IMR-90 (cell line): ENCODE measurements at regions not wholly inside any gene's neighbourhood (a gene's known extent, or its start where the extent isn't known, plus 50 kb on each side); places are given as distances from the start of the nearest gene placed in this dataset.
A peak's percentile ranks its signal among the peaks of the same experiment; 100 is the strongest.

Experiments used
- ATAC-seq: fragments of 200-7000 bp; cut with Tn5 transposase; 2 replicates; pipeline ENCODE4 v1.9.1; 2020; ENCODE audit warnings: low read depth, mild to moderate bottlenecking, moderate library complexity
- BruUV-seq: library from RNA; stranded (reverse); fragments of 400-500 nt; replicated peaks from 2 replicates; lab custom pipeline; 2021; lab: Mats Ljungman, UMichigan
- CTCF ChIA-PET: fragments of 300-600 bp; formaldehyde crosslinking; extraction: SDS; loops from one replicate; lab custom pipeline; 2021; ENCODE audit warnings: antibody characterized with exemption; lab: Yijun Ruan, JAX
- POLR2A ChIA-PET: fragments of 300-600 bp; sonication (Branson Sonifier 250); formaldehyde crosslinking; loops from one replicate; lab custom pipeline; 2022; ENCODE audit warnings: antibody characterized with exemption; ENCODE audit not compliant: unreplicated experiment; lab: Charles Lee
- DNase-seq: peaks from one replicate; pipeline ENCODE4 v3.0.0; 2013
- H2AFZ ChIP-seq: replicated peaks from 2 replicates; pipeline ENCODE3; 2013; ENCODE audit warnings: low read length, mild to moderate bottlenecking; ENCODE audit not compliant: poor library complexity
- H2AK5ac ChIP-seq: 2 replicates; pipeline ENCODE4 v1.6.1; 2013; ENCODE audit warnings: low read depth, low read length, inconsistent platforms
- H2AK9ac ChIP-seq: replicated peaks from 2 replicates; pipeline ENCODE3; 2013; ENCODE audit warnings: mild to moderate bottlenecking, low read depth, low read length, moderate library complexity; ENCODE audit not compliant: poor library complexity
- H2BK120ac ChIP-seq: 2 replicates; pipeline ENCODE4 v1.6.1; 2013; ENCODE audit warnings: low read depth, low read length, inconsistent platforms
- H2BK15ac ChIP-seq: 3 replicates; pipeline ENCODE4 v1.6.1; 2013; ENCODE audit warnings: low read depth, low read length, inconsistent platforms
- H2BK20ac ChIP-seq: 2 replicates; pipeline ENCODE4 v1.6.1; 2013; ENCODE audit warnings: low read depth, mild to moderate bottlenecking, inconsistent platforms, low read length, moderate library complexity
- H2BK5ac ChIP-seq: 2 replicates; pipeline ENCODE4 v1.6.1; 2013; ENCODE audit warnings: mild to moderate bottlenecking, low read depth, low read length, inconsistent platforms; ENCODE audit not compliant: poor library complexity, severe bottlenecking
- H3K14ac ChIP-seq: replicated peaks from 2 replicates; pipeline ENCODE4 v1.6.1; 2013; ENCODE audit warnings: low read depth, low read length, inconsistent platforms
- H3K18ac ChIP-seq: 2 replicates; pipeline ENCODE4 v1.6.1; 2013; ENCODE audit warnings: low read depth, low read length, control low read depth
- H3K23ac ChIP-seq: 2 replicates; pipeline ENCODE4 v1.6.1; 2013; ENCODE audit warnings: low read depth, low read length, inconsistent platforms
- H3K27ac ChIP-seq: 2 replicates; pipeline ENCODE4 v1.5.1; 2013; ENCODE audit warnings: mild to moderate bottlenecking, control low read depth, low read length; ENCODE audit not compliant: insufficient read depth
- H3K27me3 ChIP-seq: 2 replicates; pipeline ENCODE4 v1.6.1; 2013; ENCODE audit warnings: low read length; ENCODE audit not compliant: control insufficient read depth, insufficient read depth
- H3K36me3 ChIP-seq: 2 replicates; pipeline ENCODE4 v1.6.1; 2013; ENCODE audit warnings: low read length, mixed read lengths; ENCODE audit not compliant: control insufficient read depth, insufficient read depth
- H3K4ac ChIP-seq: 2 replicates; pipeline ENCODE4 v1.6.1; 2013; ENCODE audit warnings: low read depth, low read length, inconsistent platforms
- H3K4me1 ChIP-seq: 2 replicates; pipeline ENCODE4 v1.6.1; 2013; ENCODE audit warnings: low read length, mixed read lengths; ENCODE audit not compliant: control insufficient read depth, insufficient read depth
- H3K4me2 ChIP-seq: 2 replicates; pipeline ENCODE4 v1.6.1; 2013; ENCODE audit warnings: low read depth, mild to moderate bottlenecking, control low read depth, low read length, moderate library complexity
- H3K4me3 ChIP-seq: 2 replicates; pipeline ENCODE4 v1.5.1; 2013; ENCODE audit warnings: low read depth, mild to moderate bottlenecking, control low read depth, low read length, moderate library complexity; ENCODE audit not compliant: insufficient read depth
- H3K56ac ChIP-seq: 2 replicates; pipeline ENCODE4 v1.6.1; 2013; ENCODE audit warnings: low read length, inconsistent platforms; ENCODE audit not compliant: insufficient read depth; ENCODE audit errors: extremely low read depth
- H3K79me1 ChIP-seq, 2 experiments: 2 replicates each; pipeline ENCODE4 v1.6.1; 2013; ENCODE audit warnings: low read length in 2 of 2, inconsistent platforms in 1 of 2, low read depth in 1 of 2
- H3K9ac ChIP-seq: 2 replicates; pipeline ENCODE4 v1.6.1; 2013; ENCODE audit warnings: low read depth, low read length, control low read depth
- H3K9me1 ChIP-seq: 2 replicates; pipeline ENCODE4 v1.6.1; 2013; ENCODE audit warnings: low read length, inconsistent platforms; ENCODE audit not compliant: insufficient read depth
- H3K9me3 ChIP-seq: 2 replicates; pipeline ENCODE4 v1.6.1; 2013; ENCODE audit warnings: low read length; ENCODE audit not compliant: control insufficient read depth, insufficient read depth
- H4K20me1 ChIP-seq: 2 replicates; pipeline ENCODE4 v1.6.1; 2013; ENCODE audit warnings: low read length, inconsistent platforms; ENCODE audit not compliant: insufficient read depth
- H4K5ac ChIP-seq: 2 replicates; pipeline ENCODE4 v1.6.1; 2013; ENCODE audit warnings: mild to moderate bottlenecking, low read depth, low read length, control low read depth
- H4K8ac ChIP-seq, 2 experiments: 2 replicates each; pipeline ENCODE4 v1.6.1; 2013; ENCODE audit warnings: low read depth in 2 of 2, low read length in 2 of 2, control low read depth in 1 of 2, inconsistent platforms in 1 of 2
- H4K91ac ChIP-seq: 2 replicates; pipeline ENCODE4 v1.6.1; 2013; ENCODE audit warnings: low read depth, low read length, inconsistent platforms; ENCODE audit not compliant: insufficient read depth
- BHLHE40 ChIP-seq: fragments of 150-350 bp; IDR thresholded peaks from 2 replicates; pipeline ENCODE4 v1.6.1; 2016; ENCODE audit warnings: mild to moderate bottlenecking, low read depth, low read length
- CEBPB ChIP-seq: IDR thresholded peaks from 2 replicates; pipeline ENCODE4 v1.6.1; 2012; ENCODE audit warnings: low read depth, low read length, improper control_type of control experiment
- CHD1 ChIP-seq: IDR thresholded peaks from 2 replicates; pipeline ENCODE4 v1.6.1; 2012; ENCODE audit warnings: low read depth, low read length, improper control_type of control experiment
- CTCF ChIP-seq: conservative IDR thresholded peaks from 2 replicates; pipeline ENCODE4 v1.5.1; 2012; ENCODE audit warnings: mild to moderate bottlenecking, low read depth, low read length, improper control_type of control experiment
- ELK1 ChIP-seq: fragments of 150-350 bp; IDR thresholded peaks from 2 replicates; pipeline ENCODE4 v1.6.1; 2016; ENCODE audit warnings: low read depth, mild to moderate bottlenecking, low read length, moderate library complexity, borderline replicate concordance
- FOS ChIP-seq: fragments of 150-350 bp; IDR thresholded peaks from 2 replicates; pipeline ENCODE4 v1.6.1; 2016; ENCODE audit warnings: low read depth, low read length
- MAFK ChIP-seq: IDR thresholded peaks from 2 replicates; pipeline ENCODE4 v1.6.1; 2012; ENCODE audit warnings: low read depth, low read length, improper control_type of control experiment
- MAZ ChIP-seq: IDR thresholded peaks from 2 replicates; pipeline ENCODE4 v1.6.1; 2012; ENCODE audit warnings: low read depth, mild to moderate bottlenecking, low read length, improper control_type of control experiment, moderate library complexity, borderline replicate concordance
- MXI1 ChIP-seq: IDR thresholded peaks from 2 replicates; pipeline ENCODE4 v1.6.1; 2012; ENCODE audit warnings: low read depth, mild to moderate bottlenecking, low read length, moderate library complexity, borderline replicate concordance
- NFE2L2 ChIP-seq: fragments of 150-350 bp; IDR thresholded peaks from 2 replicates; pipeline ENCODE4 v1.6.1; 2016; ENCODE audit warnings: low read depth, mild to moderate bottlenecking, low read length
- POLR2A ChIP-seq: IDR thresholded peaks from 2 replicates; pipeline ENCODE4 v1.6.1; 2012; ENCODE audit warnings: mild to moderate bottlenecking, low read depth, low read length
- RAD21 ChIP-seq: IDR thresholded peaks from 2 replicates; pipeline ENCODE4 v1.6.1; 2012; ENCODE audit warnings: low read length, improper control_type of control experiment
- RCOR1 ChIP-seq: IDR thresholded peaks from 2 replicates; pipeline ENCODE4 v1.6.1; 2012; ENCODE audit warnings: mild to moderate bottlenecking, low read length, improper control_type of control experiment; ENCODE audit not compliant: insufficient replicate concordance
- RFX5 ChIP-seq: IDR thresholded peaks from 2 replicates; pipeline ENCODE4 v1.8.0; 2012; ENCODE audit warnings: low read depth, mild to moderate bottlenecking, low read length, moderate library complexity
- SMC3 ChIP-seq: fragments of 150-350 bp; IDR thresholded peaks from 2 replicates; pipeline ENCODE4 v1.6.1; 2016; ENCODE audit warnings: low read depth, mild to moderate bottlenecking, antibody characterized with exemption, low read length, moderate library complexity
- USF2 ChIP-seq: fragments of 150-350 bp; IDR thresholded peaks from 2 replicates; pipeline ENCODE4 v1.6.1; 2017; ENCODE audit warnings: mild to moderate bottlenecking, antibody characterized with exemption, low read length, low read depth
- WGBS, 2 experiments: methylation state at CpG; one replicate each; pipeline versions ENCODE4 v1.1.5 to v1.1.7; 2013; ENCODE audit warnings: missing lambda C conversion rate in 2 of 2; ENCODE audit not compliant: insufficient read length in 1 of 2; ENCODE audit errors: extremely low coverage in 2 of 2; 5-methylcytosine and 5-hydroxymethylcytosine counted together
- dilution Hi-C: fragments of 300-500 bp; cut with HindIII; formaldehyde crosslinking; loops from one replicate; pipeline ENCODE4 v1.14.3; 2018; ENCODE audit warnings: low sequenced_read_pairs; ENCODE audit not compliant: unreplicated experiment
- in situ Hi-C: fragments of 300-500 bp; cut with MboI; formaldehyde crosslinking; loops from 3 replicates; pipeline ENCODE4 v1.14.3; 2019; ENCODE audit warnings: low sequenced_read_pairs, inconsistent platforms, mixed read lengths
- intact Hi-C: fragments of 100-400 bp; cut with micrococcal nuclease; formaldehyde crosslinking; loops from 2 replicates; pipeline ENCODE4 v1.10.0; 2022

- in situ Hi-C loops, result loop anchor here (25.0 kb wide), 2 partner anchors 1606 to 1781 kb away; no protein-coding TSS in a partner anchor
- WGBS, 2 experiments, result no CpG with 5 or more reads among the region's 5 CpGs
- no peak overlapping the region for H4K91ac ChIP-seq
- H2AK5ac ChIP-seq, result no peak overlapping the region
- H3K27ac ChIP-seq, result no peak overlapping the region
- POLR2A ChIA-PET, result no interaction called here
- CTCF ChIA-PET, result no interaction called here
- no peaks in the 10 kb centered on the region for H3K36me3 ChIP-seq
- no TSS peak for BruUV-seq
- H4K8ac ChIP-seq, result no peak overlapping the region
- H2BK5ac ChIP-seq, result no peak overlapping the region
- H2AK9ac ChIP-seq, result no peak overlapping the region
- no peaks in the 10 kb centered on the region for H3K9me1 ChIP-seq
- H4K5ac ChIP-seq, result no peak overlapping the region
- H3K27me3 ChIP-seq, result no peaks in the 10 kb centered on the region
- H3K18ac ChIP-seq, result no peak overlapping the region
- no peak overlapping the region for H3K4me2 ChIP-seq
- no peak overlapping the region for H3K14ac ChIP-seq
- H2BK15ac ChIP-seq, result no peak overlapping the region
- H4K20me1 ChIP-seq, result no peaks in the 10 kb centered on the region
- dilution Hi-C loops, result no loop called here
- no peak overlapping the region for H3K9ac ChIP-seq
- H3K4ac ChIP-seq, result no peak overlapping the region
- H3K4me3 ChIP-seq, result no peak overlapping the region
- no peak overlapping the region for H2AFZ ChIP-seq
- no peak overlapping the region for H3K56ac ChIP-seq
- ATAC-seq (no peak), DNase-seq (peak; percentile 62)
- no peaks in the 10 kb centered on the region for H3K9me3 ChIP-seq
- no peaks in the 10 kb centered on the region for H3K4me1 ChIP-seq
- TF ChIP-seq RFX5, result no peak
- no peak for TF ChIP-seq CEBPB
- peak; percentile 72 for TF ChIP-seq CTCF
- TF ChIP-seq SMC3, result peak; percentile 63
- no peak for TF ChIP-seq MXI1
- TF ChIP-seq POLR2A, result no peak
- TF ChIP-seq MAFK, result no peak
- TF ChIP-seq NFE2L2, result no peak
- TF ChIP-seq ELK1, result no peak
- no peak for TF ChIP-seq USF2
- TF ChIP-seq CHD1, result no peak
- TF ChIP-seq FOS, result no peak
- no peak for TF ChIP-seq RCOR1
- no peak for TF ChIP-seq BHLHE40
- TF ChIP-seq RAD21, result peak; percentile 77
- no peak for TF ChIP-seq MAZ
- no peaks in the 10 kb centered on the region for H3K79me1 ChIP-seq
- H2BK120ac ChIP-seq, result no peak overlapping the region
- no peak overlapping the region for H3K23ac ChIP-seq
- intact Hi-C loops, result loop anchor here (1.0 to 10.0 kb wide), 6 partner anchors 221 to 1891 kb away; no protein-coding TSS in a partner anchor
- no peak overlapping the region for H2BK20ac ChIP-seq
Observed at GRCh38 chr3:22117751-22118346, 366.8 kb upstream of the ZNF385D start.
